Right ventricle myocardium inferior (tissue), 1 donor: ENCODE measurements at regions not wholly inside any gene's neighbourhood (a gene's known extent, or its start where the extent isn't known, plus 50 kb on each side); places are given as distances from the start of the nearest gene placed in this dataset.

ENCODE experiments used
- ATAC-seq: fragments of 200-7000 bp; cut with Tn5 transposase; one replicate; pipeline ENCODE4 v1.9.1; 2020; ENCODE audit warnings: mild to moderate bottlenecking, moderate library complexity
- DNase-seq: peaks from one replicate; pipeline ENCODE4 v3.0.0; 2021; ENCODE audit errors: missing footprints
- intact Hi-C: fragments of 100-400 bp; cut with DNase I; formaldehyde crosslinking; loops from one replicate; pipeline ENCODE4 v1.11.0; 2022
- donor health status: DM: no; HTN: yes; CAD: no; lungs with severe emphysema.

DNA sequence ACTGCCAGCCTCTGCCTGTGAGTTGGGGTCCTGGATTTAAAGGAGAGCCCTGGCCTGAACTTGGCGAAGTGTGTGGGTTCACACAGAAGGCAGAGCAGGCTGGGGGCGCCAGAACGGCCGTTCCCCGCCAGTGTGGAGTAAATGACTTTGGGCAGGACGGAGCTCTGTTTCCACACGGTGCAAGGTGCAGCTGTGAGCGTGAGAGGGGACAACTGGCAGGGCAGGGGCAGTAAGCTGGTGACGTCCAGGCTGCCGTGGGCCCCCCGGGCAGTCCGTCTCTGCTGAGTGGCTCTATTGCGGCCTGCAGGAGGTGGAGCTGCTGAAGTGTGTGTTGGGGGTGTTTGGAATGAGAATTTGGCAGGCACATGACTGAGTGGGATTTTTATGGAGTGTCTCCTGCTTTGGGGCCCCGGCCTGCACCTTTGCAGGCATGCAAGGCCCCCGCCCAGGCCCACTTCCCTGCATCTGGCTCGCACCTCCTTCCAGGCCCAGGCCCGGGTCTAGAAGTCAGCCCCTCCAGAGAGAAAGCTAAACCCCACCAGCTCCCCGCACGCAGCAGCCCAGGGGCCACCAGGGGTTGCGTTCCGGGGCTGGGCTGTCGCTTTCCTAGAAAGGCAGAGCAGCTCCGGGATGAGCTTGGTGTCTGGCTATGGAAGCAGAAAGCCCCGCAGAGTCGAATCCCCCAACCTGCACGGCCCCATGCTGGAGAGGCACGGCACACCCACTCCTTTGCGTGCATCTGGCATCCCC lies 62.2 kb upstream of the GRPEL1 start:
- intact Hi-C loops = no loop called here
- ATAC-seq = no peak
- DNase-seq = peak; percentile 61

DNA sequence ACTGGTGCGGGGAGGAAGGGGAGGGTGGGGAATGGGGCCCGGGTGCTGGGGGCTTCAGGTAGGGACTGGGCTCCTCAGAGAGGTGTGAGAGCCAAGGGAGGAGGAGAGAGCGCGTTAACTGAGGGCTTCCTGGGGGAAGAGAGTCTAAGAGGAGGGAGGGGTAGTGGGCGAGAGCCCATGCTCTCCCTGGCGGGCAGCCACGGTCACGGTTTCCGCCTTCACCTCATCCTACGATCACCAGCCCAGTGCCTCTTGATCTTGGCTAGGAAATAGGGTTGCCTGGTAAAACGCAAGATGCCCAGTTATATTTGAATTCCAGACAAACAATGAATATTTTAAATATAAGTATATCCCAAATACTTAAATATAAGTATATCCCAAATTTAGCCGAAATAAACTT lies 60.8 kb upstream of the GRPEL1 start:
- ATAC-seq = no peak

DNA sequence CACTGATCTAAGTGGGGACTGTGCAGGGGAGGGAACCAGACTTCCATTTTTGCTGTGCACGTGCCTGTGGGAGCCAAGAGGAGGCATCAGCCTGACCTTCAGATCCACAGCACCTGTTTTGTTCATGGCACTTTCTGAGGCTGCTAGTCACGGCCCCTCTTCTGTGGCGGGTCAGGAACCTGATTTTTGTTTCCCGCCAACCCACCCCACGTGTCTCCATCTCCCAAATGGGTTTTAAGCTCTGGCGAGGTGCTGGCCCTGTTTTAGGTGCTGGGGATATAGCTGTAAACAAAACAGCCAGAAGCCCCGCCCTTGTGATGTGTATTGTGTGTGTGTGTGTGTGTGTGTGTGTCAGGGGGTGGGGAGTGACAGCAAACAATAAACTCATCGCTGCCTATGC lies 60.4 kb upstream of the GRPEL1 start:
- ATAC-seq (no peak), DNase-seq (peak; percentile 11)
- intact Hi-C loops = no loop called here

More for the DNA sequence above, 60.8 kb upstream of the GRPEL1 start:
- intact Hi-C loops = no loop called here
- DNase-seq = peak; percentile 32

DNA sequence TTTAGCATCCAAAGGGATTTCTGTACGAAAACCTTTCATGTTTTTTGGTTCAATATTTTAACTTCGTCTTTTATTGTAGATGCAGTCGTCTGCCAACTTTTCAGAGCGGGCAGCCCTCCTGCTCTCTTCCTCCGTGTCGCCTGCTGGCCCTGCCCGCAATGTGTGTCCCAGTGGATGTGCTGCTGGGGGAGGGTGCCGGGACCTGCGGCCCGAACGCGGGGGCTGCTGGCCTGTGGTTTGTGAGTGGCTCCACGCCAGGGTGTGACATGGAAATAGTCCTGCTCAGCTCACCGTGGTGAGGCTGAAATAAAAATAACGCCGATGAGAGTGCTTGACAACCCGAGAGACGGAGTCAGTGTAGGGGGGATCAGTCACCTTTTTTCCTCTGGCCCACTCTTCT lies 59.7 kb upstream of the GRPEL1 start:
- intact Hi-C loops = no loop called here
- DNase-seq = no peak
- ATAC-seq = no peak

DNA sequence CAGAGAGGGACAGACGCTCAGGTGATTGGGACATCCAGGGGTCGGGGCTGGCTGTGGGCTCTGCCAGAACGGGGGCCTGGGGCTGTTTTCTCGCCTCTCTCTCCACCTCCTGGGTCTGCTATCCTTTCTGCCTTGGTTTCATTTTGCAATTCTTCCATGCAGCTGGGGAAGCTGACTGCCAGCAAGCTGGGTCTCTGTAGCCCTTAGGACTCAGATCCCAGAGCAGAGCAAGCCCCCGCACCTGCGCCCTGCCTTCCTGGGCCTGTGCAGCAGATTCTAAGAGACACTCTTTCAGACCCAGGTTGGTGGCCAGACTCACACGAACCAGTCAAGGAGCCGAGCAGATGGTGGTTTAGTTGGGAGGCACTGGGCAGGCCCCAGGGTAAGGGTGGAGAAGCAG lies 59.1 kb upstream of the GRPEL1 start:
- intact Hi-C loops = no loop called here
- ATAC-seq = no peak
- DNase-seq = no peak

DNA sequence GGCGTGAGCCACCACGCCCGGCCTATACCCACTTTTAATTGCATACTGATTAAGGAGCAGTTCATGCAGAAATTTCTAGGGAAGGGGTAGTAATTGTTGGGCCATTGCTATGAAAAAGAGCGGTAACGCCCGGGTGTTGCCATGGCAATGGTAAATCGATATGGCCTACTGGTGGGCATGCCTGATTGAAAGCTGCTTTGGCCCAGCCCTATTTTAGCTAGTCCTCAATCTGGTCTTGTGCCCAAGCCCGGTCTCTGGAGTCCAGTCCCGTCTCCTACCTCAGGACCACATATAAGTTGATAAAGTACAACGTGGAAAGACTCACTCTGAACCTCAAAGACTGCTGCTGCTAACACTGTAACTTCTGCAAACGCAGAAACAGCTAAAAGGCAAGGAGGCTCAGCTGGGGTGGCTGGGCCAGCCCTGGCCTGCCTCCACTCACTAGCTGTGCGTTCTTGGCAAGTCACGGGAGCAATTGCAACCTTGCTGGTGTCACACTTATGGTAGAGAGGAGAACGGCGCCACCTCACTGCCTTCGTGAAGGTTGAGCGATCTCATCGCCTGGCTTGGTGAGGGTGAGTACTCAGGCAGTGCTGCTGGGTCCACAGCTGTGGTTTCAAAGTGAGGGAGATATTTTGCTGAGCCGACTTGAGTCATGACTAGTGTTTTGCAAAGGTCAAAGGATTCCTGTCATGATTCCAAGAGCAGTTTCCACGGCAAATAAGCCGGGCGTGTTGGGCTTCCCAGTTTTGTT lies 57.0 kb upstream of the GRPEL1 start:
- ATAC-seq = peak; percentile 56
- peak; percentile 56 for DNase-seq
- intact Hi-C loops = no loop called here

DNA sequence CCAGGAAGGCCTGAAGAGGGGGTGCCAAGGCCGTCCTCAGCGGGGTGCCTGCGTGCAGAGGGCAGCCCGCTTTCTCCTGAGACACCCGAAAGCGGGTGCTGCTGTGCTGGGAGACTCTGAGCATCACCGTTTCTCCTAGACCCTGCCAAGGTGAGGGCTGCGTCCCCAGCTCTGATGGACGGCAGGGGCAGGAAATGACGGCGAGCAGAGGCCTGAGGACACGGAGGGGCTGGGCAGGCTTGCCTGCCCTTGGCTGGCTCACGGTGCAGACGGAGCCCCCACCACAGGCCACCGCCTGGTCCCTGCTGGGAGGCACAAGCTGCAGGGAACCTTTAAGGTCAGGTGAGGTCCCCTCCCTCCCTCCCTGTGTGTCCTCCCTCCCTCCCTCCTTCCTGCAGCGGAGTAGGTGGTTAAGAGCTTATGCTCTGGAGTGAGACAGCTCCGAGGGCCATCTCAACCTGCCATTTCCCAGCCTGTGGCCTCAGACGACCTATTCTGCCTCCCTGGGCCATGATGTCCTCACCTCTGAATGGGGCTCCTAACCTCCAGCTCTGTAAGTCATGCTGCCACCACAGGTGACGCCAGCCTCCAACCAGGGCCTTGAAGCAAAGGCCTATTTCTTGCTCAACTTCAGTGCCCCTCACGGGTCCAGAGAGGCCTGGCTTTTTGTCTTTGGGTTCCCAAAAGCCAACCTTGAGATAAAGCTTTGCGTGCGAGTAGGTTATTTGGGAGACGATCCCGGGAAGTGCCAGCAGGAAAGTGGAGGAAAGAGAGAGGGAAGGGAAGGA lies 54.2 kb upstream of the GRPEL1 start:
- intact Hi-C loops = no loop called here
- no peak for ATAC-seq
- DNase-seq = peak; percentile 68

DNA sequence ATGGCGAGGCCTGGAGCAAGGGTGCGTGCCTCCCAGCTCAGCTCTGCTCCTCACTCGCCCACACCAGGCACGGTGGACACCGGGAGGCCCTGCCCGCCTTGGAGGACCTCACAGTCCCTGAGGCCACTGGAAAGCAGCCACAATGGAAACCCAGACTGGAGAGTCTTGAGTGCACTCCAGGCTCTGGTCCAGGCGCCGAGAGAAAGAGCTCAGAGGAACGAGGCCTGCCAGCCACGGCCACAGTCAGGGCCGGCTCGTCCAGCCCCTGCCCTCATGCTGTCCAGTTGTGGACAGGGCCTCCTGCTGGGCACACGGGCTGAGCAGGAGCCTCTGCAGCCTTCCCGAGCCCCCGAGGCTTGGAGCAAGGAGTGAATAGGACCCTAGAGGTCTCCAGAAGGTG lies 53.3 kb upstream of the GRPEL1 start:
- intact Hi-C loops = no loop called here
- peak; percentile 63 for DNase-seq
- ATAC-seq = no peak

DNA sequence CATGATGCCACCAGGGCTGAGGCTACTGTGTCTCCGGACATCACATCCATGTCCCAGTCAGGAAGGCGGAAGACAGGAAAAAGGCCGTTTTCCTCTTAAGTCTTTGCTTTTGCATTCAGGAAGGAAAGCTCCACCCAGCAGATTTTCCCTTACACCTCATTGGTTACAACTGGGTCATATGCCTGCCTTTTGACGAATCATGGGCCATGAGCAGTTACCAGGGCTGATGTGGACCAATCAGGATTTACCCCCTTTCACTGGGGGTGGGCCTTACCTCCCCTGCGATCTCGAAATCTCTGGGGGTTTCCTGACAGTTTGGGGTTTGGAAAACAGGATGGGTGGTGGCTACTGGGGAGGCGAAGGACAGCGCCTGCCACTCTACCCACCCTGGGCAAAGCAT lies 52.5 kb upstream of the GRPEL1 start:
- intact Hi-C loops = no loop called here
- DNase-seq (no peak), ATAC-seq (no peak)

DNA sequence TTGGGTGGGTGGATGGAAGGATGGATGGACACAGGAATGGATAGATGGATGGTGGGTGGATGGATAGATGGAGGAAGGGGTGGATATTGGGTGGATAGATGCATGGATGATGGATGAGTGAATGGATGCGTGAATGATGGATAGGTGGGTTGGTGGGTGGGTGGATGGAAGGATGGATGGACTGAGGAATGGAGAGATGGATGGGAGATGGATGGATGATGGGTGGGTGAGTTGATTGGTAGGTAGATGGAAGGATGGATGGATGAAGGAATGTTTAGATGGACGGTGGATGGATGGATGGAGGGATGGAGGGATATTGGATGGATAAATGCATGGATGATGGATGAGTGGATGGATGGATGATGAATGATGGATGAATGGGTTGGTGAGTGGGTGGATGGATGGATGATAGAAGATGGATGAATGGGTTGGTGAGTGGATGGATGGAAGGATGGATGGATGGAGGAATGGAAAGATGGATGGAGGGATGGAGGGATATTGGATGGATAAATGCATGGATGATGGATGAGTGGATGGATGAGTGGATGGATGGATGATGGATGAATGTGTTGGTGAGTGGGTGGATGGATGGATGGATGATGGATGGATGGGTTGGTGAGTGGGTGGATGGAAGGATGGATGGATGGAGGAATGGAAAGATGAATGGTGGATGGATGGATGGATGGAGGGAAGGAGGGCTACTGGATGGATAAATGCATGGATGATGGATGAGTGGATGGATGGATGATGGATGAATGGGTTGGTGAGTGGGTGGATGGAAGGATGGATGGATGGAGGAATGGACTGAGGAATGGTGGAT lies 50.4 kb upstream of the GRPEL1 start:
- no peak for DNase-seq
- ATAC-seq = no peak
- intact Hi-C loops = no loop called here
